Kidney epithelial cell (primary cell): ENCODE measurements at regions not wholly inside any gene's neighbourhood (a gene's known extent, or its start where the extent isn't known, plus 50 kb on each side); places are given as distances from the start of the nearest gene placed in this dataset.

Source experiments
- DNase-seq: peaks from one replicate; pipeline ENCODE4 v3.0.0-alpha.2; 2010; ENCODE audit warnings: low read depth
- H3K27me3 ChIP-seq: 2 replicates; pipeline ENCODE4 v1.6.0; 2011; ENCODE audit warnings: low read length; ENCODE audit not compliant: control insufficient read depth, insufficient read depth
- H3K36me3 ChIP-seq: 2 replicates; pipeline ENCODE4 v1.5.1; 2011; ENCODE audit warnings: low read length; ENCODE audit not compliant: control insufficient read depth, insufficient read depth
- H3K4me3 ChIP-seq: 2 replicates; pipeline ENCODE4 v1.5.1; 2011; ENCODE audit warnings: low read depth, mild to moderate bottlenecking, control low read depth, low read length
- TF ChIP-seq, protein P1 (sequence below): IDR thresholded peaks from 2 replicates; pipeline ENCODE4 v1.5.1; 2011; ENCODE audit warnings: mild to moderate bottlenecking, moderate library complexity, low read length, control low read depth, inconsistent platforms; ENCODE audit not compliant: insufficient read depth, poor library complexity, severe bottlenecking

DNA sequence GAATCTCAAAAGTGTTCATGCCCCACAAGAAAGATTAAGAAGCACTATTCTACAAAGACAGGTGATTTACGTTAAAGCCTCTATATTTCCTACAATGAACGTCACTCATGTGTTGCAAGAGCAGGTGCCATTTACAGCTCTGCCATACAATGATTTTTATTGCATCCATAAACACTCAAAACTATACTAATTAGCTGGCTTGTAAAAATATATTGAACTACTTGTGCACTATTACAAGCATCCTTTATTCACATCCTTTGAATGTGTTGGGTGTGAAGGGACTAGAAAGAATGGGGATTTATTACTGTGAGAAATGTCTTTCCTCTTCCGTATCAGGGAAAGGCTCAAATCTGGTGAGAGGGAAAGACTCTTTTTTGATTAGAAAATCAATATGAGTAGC lies 50.7 kb upstream of the C3orf49 start:
- TF ChIP-seq, protein P1, sequence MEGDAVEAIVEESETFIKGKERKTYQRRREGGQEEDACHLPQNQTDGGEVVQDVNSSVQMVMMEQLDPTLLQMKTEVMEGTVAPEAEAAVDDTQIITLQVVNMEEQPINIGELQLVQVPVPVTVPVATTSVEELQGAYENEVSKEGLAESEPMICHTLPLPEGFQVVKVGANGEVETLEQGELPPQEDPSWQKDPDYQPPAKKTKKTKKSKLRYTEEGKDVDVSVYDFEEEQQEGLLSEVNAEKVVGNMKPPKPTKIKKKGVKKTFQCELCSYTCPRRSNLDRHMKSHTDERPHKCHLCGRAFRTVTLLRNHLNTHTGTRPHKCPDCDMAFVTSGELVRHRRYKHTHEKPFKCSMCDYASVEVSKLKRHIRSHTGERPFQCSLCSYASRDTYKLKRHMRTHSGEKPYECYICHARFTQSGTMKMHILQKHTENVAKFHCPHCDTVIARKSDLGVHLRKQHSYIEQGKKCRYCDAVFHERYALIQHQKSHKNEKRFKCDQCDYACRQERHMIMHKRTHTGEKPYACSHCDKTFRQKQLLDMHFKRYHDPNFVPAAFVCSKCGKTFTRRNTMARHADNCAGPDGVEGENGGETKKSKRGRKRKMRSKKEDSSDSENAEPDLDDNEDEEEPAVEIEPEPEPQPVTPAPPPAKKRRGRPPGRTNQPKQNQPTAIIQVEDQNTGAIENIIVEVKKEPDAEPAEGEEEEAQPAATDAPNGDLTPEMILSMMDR: no peak
- DNase-seq: no peak
- no peaks in the 10 kb centered on the region for H3K27me3 ChIP-seq

GRCh38 chr3:63768888-63769287 lies 50.2 kb upstream of the C3orf49 start:
- no peaks in the 10 kb centered on the region for H3K36me3 ChIP-seq
- TF ChIP-seq, protein P1: no peak
- no peak for DNase-seq
- no peak overlapping the region for H3K4me3 ChIP-seq
- no peaks in the 10 kb centered on the region for H3K27me3 ChIP-seq

More for the DNA sequence above, 50.7 kb upstream of the C3orf49 start:
- Histone ChIP-seq H3K36me3 (no peaks in the 10 kb centered on the region), H3K4me3 (no peak overlapping the region)
